ENCODE measurements at regions not wholly inside any gene's neighbourhood (a gene's known extent, or its start where the extent isn't known, plus 50 kb on each side); places are given as distances from the start of the nearest gene placed in this dataset.
"Not testable (repeated sequence)": the region's sequence is repeated elsewhere in the genome, so short reads cannot be mapped to it uniquely, and the experiment has no call there.

DNA sequence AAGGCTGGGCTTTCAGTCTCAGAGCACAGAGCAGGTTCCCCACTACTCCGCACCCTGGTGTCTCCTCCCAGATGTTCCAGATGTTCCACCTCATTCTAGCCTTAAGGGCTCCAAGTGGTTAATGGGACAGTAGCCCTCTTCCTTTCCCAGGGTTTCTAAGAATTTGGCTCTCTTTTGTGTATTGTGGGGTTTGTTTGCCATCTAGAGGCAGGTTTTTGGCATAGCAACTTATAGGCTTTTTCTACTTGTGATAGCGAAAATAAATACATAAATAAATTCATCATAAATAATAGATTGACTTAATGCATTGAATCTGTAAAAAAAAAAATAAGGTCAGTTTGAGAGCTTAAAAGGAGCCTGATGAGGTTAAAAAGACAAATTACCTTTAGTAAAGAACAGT lies 86.1 kb upstream of the XKR3 start:
- peaks cover 5 to 40% (median 22%) of the 10 kb centered on the region in 5 donors for H3K27me3 Mint-ChIP-seq
- peaks cover 0 to 14% (median 0%) of the 10 kb centered on the region in 4 donors for H3K4me1 Mint-ChIP-seq
- H3K4me3 Mint-ChIP-seq, H3K9me3 Mint-ChIP-seq, H3K27ac Mint-ChIP-seq, ATAC-seq, DNase-seq, POLR2A ChIA-PET, H3K36me3 Mint-ChIP-seq: not testable (repeated sequence)

DNA sequence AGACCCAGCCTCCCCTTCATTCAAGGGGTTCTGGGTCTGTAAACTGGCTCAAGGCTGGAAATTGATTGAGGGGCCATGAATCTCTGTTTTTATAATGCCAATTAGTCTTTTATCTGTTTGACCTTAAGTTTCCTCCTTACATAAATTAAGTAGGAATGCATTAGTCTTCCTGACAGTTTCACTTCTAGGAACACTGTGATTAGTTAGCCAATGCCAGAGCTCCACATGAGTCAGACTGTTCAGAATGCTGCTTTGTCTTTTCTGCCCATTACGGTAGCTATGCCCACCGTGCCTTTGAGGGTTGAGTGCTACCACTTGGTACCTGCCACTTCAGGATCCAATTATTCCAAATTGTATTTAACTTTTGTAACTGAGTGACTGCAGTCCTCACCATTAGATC lies 76.8 kb upstream of the XKR3 start:
- H3K4me3 Mint-ChIP-seq, DNase-seq, H3K9me3 Mint-ChIP-seq, POLR2A ChIA-PET, ATAC-seq, H3K27ac Mint-ChIP-seq, H3K36me3 Mint-ChIP-seq, H3K4me1 Mint-ChIP-seq: not testable (repeated sequence)
- peaks cover 0 to 15% (median 2%) of the 10 kb centered on the region in 5 donors for H3K27me3 Mint-ChIP-seq

DNA sequence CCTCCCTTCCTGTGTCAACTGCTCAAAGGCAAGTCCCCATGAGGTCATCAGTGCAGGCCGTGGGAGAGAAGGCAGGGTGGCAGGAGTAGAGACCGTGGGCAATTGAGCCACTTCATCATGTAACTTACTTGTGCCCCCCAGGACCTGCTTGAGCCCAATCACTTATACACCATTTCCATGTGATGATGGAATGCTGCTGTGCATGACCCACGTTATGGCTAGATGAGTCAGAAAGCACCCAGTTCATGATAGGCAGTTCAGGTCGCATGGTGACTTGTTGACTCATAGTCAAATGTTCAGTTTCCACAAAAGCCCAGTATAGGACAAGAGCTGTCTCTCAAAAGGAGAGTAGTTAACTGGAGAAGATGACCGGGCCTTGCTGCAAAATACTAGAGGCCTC lies 76.4 kb upstream of the XKR3 start:
- ATAC-seq, H3K36me3 Mint-ChIP-seq, H3K4me1 Mint-ChIP-seq, H3K4me3 Mint-ChIP-seq, H3K27ac Mint-ChIP-seq, H3K9me3 Mint-ChIP-seq, DNase-seq, POLR2A ChIA-PET: not testable (repeated sequence)
- peaks cover 0 to 10% (median under 1%) of the 10 kb centered on the region in 5 donors for H3K27me3 Mint-ChIP-seq

DNA sequence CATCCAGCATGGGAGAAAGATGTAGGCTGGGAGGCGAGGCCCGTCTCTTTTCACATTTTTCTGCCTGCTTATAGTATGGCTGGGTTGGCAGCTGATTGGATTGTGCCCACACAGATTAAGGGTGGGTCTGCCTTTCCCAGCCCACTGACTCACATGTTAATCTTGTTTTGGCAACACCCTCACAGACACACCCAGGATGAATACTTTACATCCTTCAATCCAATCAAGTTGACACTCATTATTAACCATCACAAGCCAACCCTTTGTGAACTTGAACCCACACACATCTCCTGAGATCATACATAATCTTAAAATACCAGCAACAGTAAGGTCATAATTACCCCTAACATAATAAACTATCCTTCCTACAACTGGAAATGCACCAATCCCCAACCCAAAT lies 74.1 kb upstream of the XKR3 start:
- POLR2A ChIA-PET, H3K27ac Mint-ChIP-seq, H3K4me1 Mint-ChIP-seq, H3K9me3 Mint-ChIP-seq, H3K4me3 Mint-ChIP-seq, ATAC-seq, H3K36me3 Mint-ChIP-seq, H3K27me3 Mint-ChIP-seq, DNase-seq: not testable (repeated sequence)

DNA sequence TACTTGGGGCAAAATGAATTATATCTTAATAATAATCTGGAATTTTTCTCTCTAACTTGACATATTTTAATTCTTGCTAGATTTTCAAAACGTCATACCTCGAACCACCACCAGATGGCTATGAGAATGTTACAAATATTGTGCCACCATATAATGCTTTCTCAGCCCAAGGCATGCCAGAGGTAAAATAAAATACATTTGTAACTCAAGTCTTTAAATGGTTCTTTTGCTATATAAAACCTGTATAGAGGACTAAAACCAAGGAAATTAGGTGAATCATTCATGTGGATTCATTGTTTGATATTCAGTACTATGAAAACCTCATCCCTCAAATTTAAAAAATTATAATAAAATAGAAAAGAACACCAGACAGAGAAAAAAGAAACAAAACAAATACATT lies 72.2 kb upstream of the XKR3 start:
- H3K27me3 Mint-ChIP-seq, H3K9me3 Mint-ChIP-seq, DNase-seq, POLR2A ChIA-PET, H3K4me1 Mint-ChIP-seq, H3K4me3 Mint-ChIP-seq, H3K36me3 Mint-ChIP-seq, ATAC-seq, H3K27ac Mint-ChIP-seq: not testable (repeated sequence)

DNA sequence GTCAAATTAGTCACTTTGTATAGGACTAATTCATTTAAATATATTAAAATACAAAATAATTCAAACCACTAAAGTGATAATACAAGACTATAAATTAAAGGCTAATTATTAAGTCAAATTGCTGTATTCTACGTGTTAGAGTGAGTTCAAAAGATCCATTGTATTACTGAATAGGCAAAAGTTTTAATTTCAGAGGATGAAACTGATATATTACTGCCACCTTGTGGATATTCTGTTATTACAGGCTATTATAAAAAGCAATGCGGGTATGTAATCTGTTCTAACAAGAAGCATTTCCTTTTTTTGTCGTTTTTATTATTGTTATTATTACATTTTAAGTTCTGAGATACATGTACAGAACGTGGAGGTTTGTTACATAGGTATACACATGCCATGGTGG lies 66.7 kb upstream of the XKR3 start:
- H3K4me3 Mint-ChIP-seq, ATAC-seq, H3K4me1 Mint-ChIP-seq, POLR2A ChIA-PET, H3K27ac Mint-ChIP-seq, H3K36me3 Mint-ChIP-seq, H3K27me3 Mint-ChIP-seq, H3K9me3 Mint-ChIP-seq: not testable (repeated sequence)
- DNase-seq = peak in 3 of 10 donors; percentile 34 to 40 (median 34)

DNA sequence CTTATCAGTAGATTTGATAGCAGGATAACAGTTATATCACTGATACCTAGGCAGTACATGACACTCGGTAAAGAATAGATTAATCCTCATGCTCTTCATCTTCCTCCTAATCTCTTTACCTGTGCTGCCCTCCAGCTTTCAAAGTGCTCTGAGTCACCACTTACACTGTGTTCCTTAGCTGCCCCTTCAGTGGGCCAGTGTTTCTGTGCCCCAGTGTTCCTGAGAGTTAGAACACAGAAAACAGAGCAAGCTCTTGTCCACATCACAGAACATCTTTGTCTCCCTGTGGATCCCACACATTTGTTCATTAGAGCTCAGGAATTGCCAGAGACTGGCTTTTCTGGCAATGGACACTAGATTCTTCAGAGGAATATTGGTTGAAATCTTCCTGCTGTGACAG lies 51.1 kb upstream of the XKR3 start:
- peak overlapping the region in 1 of 10 donors; percentile 40 for H3K4me3 Mint-ChIP-seq
- DNase-seq, POLR2A ChIA-PET, H3K27me3 Mint-ChIP-seq, H3K9me3 Mint-ChIP-seq, ATAC-seq, H3K36me3 Mint-ChIP-seq: not testable (repeated sequence)
- H3K27ac Mint-ChIP-seq = peak overlapping the region in 1 of 10 donors; percentile 57
- H3K4me1 Mint-ChIP-seq = peaks cover 4 to 20% (median 12%) of the 10 kb centered on the region in 4 donors
